A549 (cell line): ENCODE measurements at regions not wholly inside any gene's neighbourhood (a gene's known extent, or its start where the extent isn't known, plus 50 kb on each side); places are given as distances from the start of the nearest gene placed in this dataset.

Experiments
- ATAC-seq, 2 experiments: fragments of 200-7000 bp in 1 of 2; fragments of >200 bp in 1 of 2; cut with Nextera tagmentation in 1 of 2; cut with Tn5 transposase in 1 of 2; 3 replicates each; pipeline versions ENCODE4 v1.8.0 to v1.9.1; 2018 to 2020; ENCODE audit warnings: mild to moderate bottlenecking in 1 of 2, moderate library complexity in 1 of 2
- CTCF ChIA-PET: fragments of 300-600 bp; sonication (Branson Sonifier 250); formaldehyde crosslinking; extraction: SDS; loops from one replicate; lab custom pipeline; 2021; ENCODE audit warnings: antibody characterized with exemption, inconsistent platforms; lab: Yijun Ruan, JAX
- POLR2A ChIA-PET: fragments of 350-600 bp; formaldehyde crosslinking; extraction: SDS; loops from one replicate; lab custom pipeline; 2021; ENCODE audit warnings: antibody characterized with exemption, inconsistent platforms; lab: Yijun Ruan, JAX
- DNase-seq, 2 experiments: peaks; one replicate each; pipeline versions ENCODE4 v3.0.0 to v3.0.0-alpha.2; 2011 to 2016; ENCODE audit warnings: low read depth in 1 of 2, low spot score in 1 of 2
- FAIRE-seq: peaks from 2 replicates; lab custom pipeline; 2011; peaks lifted over from hg19 to GRCh38; lab: Jason Lieb, UNC
- H3K27ac ChIP-seq, 2 experiments: fragments of >200 bp; sonication (Bioruptor Twin); formaldehyde crosslinking; 3 replicates each; pipeline ENCODE4 v1.5.1; 2016 to 2017
- H3K4me1 ChIP-seq: fragments of >200 bp; sonication (Bioruptor Twin); formaldehyde crosslinking; 3 replicates; pipeline ENCODE4 v1.6.1; 2016
- H3K4me2 ChIP-seq: fragments of >200 bp; sonication (Bioruptor Twin); formaldehyde crosslinking; 3 replicates; pipeline ENCODE4 v1.6.1; 2016
- H3K4me3 ChIP-seq: fragments of >200 bp; sonication (Bioruptor Twin); formaldehyde crosslinking; 3 replicates; pipeline ENCODE4 v1.5.1; 2016
- H3K9me3 ChIP-seq: fragments of >200 bp; sonication (Bioruptor Twin); formaldehyde crosslinking; 3 replicates; pipeline ENCODE4 v1.6.1; 2016
- CBX8 ChIP-seq: fragments of 200-600 bp; sonication (generic); IDR thresholded peaks from 2 replicates; pipeline ENCODE4 v1.6.1; 2016
- ESRRA ChIP-seq: fragments of 150-350 bp; IDR thresholded peaks from 2 replicates; pipeline ENCODE4 v1.6.1; 2014; ENCODE audit warnings: mild to moderate bottlenecking, low read length, borderline replicate concordance
- GATA3 ChIP-seq: IDR thresholded peaks from 2 replicates; pipeline ENCODE4 v1.6.1; 2012; ENCODE audit warnings: borderline replicate concordance
- HOXA7 ChIP-seq: fragments of 250-450 bp; sonication (Bioruptor Pico); IDR thresholded peaks from 2 replicates; pipeline ENCODE4 v1.5.0; 2020; ENCODE audit warnings: mild to moderate bottlenecking, moderate library complexity
- HOXB13 ChIP-seq: fragments of 250-450 bp; sonication (Bioruptor Pico); IDR thresholded peaks from 2 replicates; pipeline ENCODE4 v1.5.0; 2020; ENCODE audit warnings: low read depth, mild to moderate bottlenecking, moderate library complexity
- HOXB5 ChIP-seq: fragments of 250-450 bp; sonication (Bioruptor Pico); IDR thresholded peaks from 2 replicates; pipeline ENCODE4 v1.5.0; 2020; ENCODE audit warnings: mild to moderate bottlenecking, moderate library complexity
- JUN ChIP-seq, 2 experiments: fragments of >200 bp; sonication (Bioruptor Twin); formaldehyde crosslinking; IDR thresholded peaks; 2 replicates in 1 of 2; 3 replicates in 1 of 2; pipeline ENCODE4 v1.6.1; 2016 to 2017
- JUNB ChIP-seq: fragments of >200 bp; sonication (Bioruptor Twin); formaldehyde crosslinking; IDR thresholded peaks from 2 replicates; pipeline ENCODE4 v1.6.1; 2016
- KDM5A ChIP-seq: fragments of 200-600 bp; sonication (generic); IDR thresholded peaks from 2 replicates; pipeline ENCODE4 v1.6.1; 2016; ENCODE audit warnings: antibody characterized with exemption, mild to moderate bottlenecking
- MAZ ChIP-seq: fragments of 150-350 bp; IDR thresholded peaks from 2 replicates; pipeline ENCODE4 v1.6.1; 2014; ENCODE audit warnings: antibody characterized with exemption, low read depth, low read length, borderline replicate concordance
- NR3C1 ChIP-seq: fragments of >200 bp; sonication (Bioruptor Twin); formaldehyde crosslinking; IDR thresholded peaks from 3 replicates; pipeline ENCODE4 v1.6.1; 2017
- PHF8 ChIP-seq: fragments of 200-600 bp; sonication (generic); IDR thresholded peaks from 2 replicates; pipeline ENCODE4 v1.6.1; 2016; ENCODE audit warnings: low read depth, mild to moderate bottlenecking, antibody characterized with exemption, moderate library complexity, borderline replicate concordance
- POLR2AphosphoS2 ChIP-seq: conservative IDR thresholded peaks from 2 replicates; pipeline ENCODE4 v1.6.1; 2012; ENCODE audit warnings: low read length, improper control_type of control experiment, inconsistent platforms
- RCOR1 ChIP-seq: fragments of 150-350 bp; IDR thresholded peaks from 2 replicates; pipeline ENCODE4 v1.6.1; 2014; ENCODE audit warnings: antibody characterized with exemption, low read length, low read depth
- RFX5 ChIP-seq: fragments of 450-650 bp; IDR thresholded peaks from 2 replicates; pipeline ENCODE4 v1.7.1; 2014; ENCODE audit warnings: antibody characterized with exemption, mild to moderate bottlenecking, moderate library complexity
- RNF2 ChIP-seq: fragments of 200-600 bp; sonication (generic); IDR thresholded peaks from 2 replicates; pipeline ENCODE4 v1.6.1; 2016; ENCODE audit warnings: low read depth, mild to moderate bottlenecking, antibody characterized with exemption, moderate library complexity, borderline replicate concordance
- SREBF2 ChIP-seq: fragments of 450-650 bp; IDR thresholded peaks from 2 replicates; pipeline ENCODE4 v1.6.1; 2014; ENCODE audit warnings: mild to moderate bottlenecking, moderate library complexity
- TP53 ChIP-seq: fragments of 250-450 bp; sonication (Bioruptor Pico); IDR thresholded peaks from 2 replicates; pipeline ENCODE4 v1.5.0; 2021; ENCODE audit warnings: mild to moderate bottlenecking, moderate library complexity
- ZFP36 ChIP-seq: fragments of 450-650 bp; IDR thresholded peaks from 2 replicates; pipeline ENCODE4 v1.6.1; 2014; ENCODE audit warnings: borderline replicate concordance; ENCODE audit not compliant: partially characterized antibody
- WGBS: methylation state at CpG from one replicate; pipeline ENCODE4 v1.1.6; 2017; ENCODE audit errors: missing lambda C conversion rate; 5-methylcytosine and 5-hydroxymethylcytosine counted together
- TF ChIP-seq, protein P1 (sequence below): fragments of 200-600 bp; sonication (generic); IDR thresholded peaks from 2 replicates; pipeline ENCODE4 v1.6.1; 2016; ENCODE audit warnings: antibody characterized with exemption, mild to moderate bottlenecking, moderate library complexity
- TF ChIP-seq, protein P2 (sequence below): IDR thresholded peaks from 2 replicates; pipeline ENCODE4 v1.6.1; 2012
- TF ChIP-seq, protein P3 (sequence below): fragments of 250-450 bp; sonication (Bioruptor Pico); IDR thresholded peaks from 2 replicates; pipeline ENCODE4 v1.5.0; 2020; ENCODE audit warnings: low read depth, mild to moderate bottlenecking, moderate library complexity
- TF ChIP-seq, protein P4 (sequence below): fragments of >200 bp; sonication (Bioruptor Twin); formaldehyde crosslinking; IDR thresholded peaks from 3 replicates; pipeline ENCODE4 v1.5.1; 2016

DNA sequence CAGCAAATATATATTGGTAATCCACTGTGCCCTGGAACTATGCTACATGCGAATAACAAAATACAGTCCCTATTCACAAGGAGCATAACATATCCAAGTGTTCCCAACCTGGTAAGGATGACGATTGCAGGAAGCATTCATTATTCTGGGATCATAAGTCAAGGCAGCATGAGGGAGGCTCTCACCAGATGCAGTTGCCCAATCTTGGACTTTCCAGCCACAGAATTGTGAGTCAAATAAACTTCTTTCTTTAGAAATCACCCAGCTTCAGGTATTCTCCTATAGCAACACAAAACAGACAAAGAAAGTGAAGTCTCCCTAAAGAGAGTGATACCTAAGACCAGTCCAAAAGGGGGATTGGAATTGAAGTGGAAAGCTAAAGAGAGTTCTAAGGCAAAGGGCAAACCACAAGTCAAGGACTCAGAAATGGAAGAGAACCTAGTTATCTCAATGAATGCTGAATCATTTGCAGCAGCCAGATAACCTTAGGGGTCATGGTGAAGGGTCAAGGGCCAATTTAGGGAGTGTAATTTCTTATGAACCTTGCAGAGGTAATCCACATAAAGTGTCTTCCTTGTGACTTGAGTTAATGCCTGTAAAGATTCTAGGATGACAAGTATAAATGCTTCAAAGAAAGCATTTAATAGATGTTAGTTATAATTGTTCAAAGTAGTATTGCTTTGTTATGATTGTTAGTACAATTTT, 103.1 kb upstream of the PCDH7 start:
- WGBS: 30% methylated on average over 2 of the region's 2 CpGs
- no peaks in the 10 kb centered on the region for H3K9me3 ChIP-seq
- H3K4me1 ChIP-seq: no peaks in the 10 kb centered on the region
- ChIA-PET POLR2A (no interaction called here), CTCF (no interaction called here)
- TF ChIP-seq HOXB13 (CRISPR knock-in tag) (no peak), MAZ (no peak), SREBF2 (no peak), POLR2AphosphoS2 (no peak), HOXA7 (no peak), ZFP36 (no peak)
- TF ChIP-seq, protein P1, sequence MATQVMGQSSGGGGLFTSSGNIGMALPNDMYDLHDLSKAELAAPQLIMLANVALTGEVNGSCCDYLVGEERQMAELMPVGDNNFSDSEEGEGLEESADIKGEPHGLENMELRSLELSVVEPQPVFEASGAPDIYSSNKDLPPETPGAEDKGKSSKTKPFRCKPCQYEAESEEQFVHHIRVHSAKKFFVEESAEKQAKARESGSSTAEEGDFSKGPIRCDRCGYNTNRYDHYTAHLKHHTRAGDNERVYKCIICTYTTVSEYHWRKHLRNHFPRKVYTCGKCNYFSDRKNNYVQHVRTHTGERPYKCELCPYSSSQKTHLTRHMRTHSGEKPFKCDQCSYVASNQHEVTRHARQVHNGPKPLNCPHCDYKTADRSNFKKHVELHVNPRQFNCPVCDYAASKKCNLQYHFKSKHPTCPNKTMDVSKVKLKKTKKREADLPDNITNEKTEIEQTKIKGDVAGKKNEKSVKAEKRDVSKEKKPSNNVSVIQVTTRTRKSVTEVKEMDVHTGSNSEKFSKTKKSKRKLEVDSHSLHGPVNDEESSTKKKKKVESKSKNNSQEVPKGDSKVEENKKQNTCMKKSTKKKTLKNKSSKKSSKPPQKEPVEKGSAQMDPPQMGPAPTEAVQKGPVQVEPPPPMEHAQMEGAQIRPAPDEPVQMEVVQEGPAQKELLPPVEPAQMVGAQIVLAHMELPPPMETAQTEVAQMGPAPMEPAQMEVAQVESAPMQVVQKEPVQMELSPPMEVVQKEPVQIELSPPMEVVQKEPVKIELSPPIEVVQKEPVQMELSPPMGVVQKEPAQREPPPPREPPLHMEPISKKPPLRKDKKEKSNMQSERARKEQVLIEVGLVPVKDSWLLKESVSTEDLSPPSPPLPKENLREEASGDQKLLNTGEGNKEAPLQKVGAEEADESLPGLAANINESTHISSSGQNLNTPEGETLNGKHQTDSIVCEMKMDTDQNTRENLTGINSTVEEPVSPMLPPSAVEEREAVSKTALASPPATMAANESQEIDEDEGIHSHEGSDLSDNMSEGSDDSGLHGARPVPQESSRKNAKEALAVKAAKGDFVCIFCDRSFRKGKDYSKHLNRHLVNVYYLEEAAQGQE: no peak
- DNase-seq (no peak), ATAC-seq (no peak), FAIRE-seq (no peak)
- no peak overlapping the region for H3K4me2 ChIP-seq
- no peak overlapping the region for H3K27ac ChIP-seq
- no peak overlapping the region for H3K4me3 ChIP-seq

DNA sequence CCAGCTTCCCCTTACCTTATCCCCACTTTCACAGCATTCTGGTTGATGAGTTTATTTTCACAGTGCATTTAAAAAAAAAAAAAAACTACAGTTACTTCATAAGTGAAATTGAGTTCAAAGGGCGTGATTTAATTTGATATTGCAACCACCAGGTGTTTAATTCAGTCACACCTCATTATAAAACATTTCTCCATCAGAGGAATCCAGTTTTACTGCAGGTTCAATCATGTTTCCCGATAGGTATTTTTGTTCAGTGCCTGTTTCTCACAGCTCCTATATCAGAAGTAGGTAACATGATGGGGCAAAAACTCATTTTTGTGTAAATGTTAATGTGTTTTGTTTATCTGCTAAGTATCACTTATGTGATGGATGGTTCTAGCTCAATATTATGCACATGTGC, 102.3 kb upstream of the PCDH7 start:
- DNase-seq: no peak
- no peaks in the 10 kb centered on the region for H3K9me3 ChIP-seq
- H3K4me1 ChIP-seq: no peaks in the 10 kb centered on the region
- H3K4me3 ChIP-seq: no peak overlapping the region
- H3K27ac ChIP-seq: no peak overlapping the region
- no peak overlapping the region for H3K4me2 ChIP-seq
- ATAC-seq: no peak
- 4% methylated on average over 2 of the region's 2 CpGs for WGBS
- CTCF ChIA-PET: no interaction called here
- POLR2A ChIA-PET: no interaction called here
- TF ChIP-seq NR3C1: no peak
- no peak for FAIRE-seq

DNA sequence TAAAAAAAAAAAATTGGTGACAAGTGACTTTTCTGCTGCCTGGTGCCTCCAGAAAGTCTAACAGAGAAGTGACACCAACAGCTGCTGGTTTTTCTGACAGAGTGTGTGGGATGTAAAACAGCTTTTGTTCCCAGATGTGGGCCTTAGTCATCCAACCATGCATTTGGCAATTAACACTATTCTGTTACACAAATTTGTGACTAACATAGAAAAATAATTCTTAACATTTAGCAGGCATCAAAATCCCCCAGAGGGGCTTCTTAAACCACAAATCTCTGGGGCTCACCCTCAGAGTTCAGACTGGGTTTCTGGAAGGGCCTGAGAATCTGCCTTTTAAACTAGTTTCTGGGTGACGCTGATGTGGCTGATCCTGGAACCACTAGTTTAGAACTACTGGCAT, 100.5 kb upstream of the PCDH7 start:
- ATAC-seq: no peak
- H3K9me3 ChIP-seq: no peaks in the 10 kb centered on the region
- no peak overlapping the region for H3K4me2 ChIP-seq
- TF ChIP-seq KDM5A: no peak
- TF ChIP-seq ESRRA: no peak
- TF ChIP-seq RFX5: no peak
- no peak for TF ChIP-seq PHF8
- no peak overlapping the region for H3K27ac ChIP-seq
- WGBS: 31% methylated on average over 1 of the region's 1 CpG
- CTCF ChIA-PET: no interaction called here
- no peaks in the 10 kb centered on the region for H3K4me1 ChIP-seq
- H3K4me3 ChIP-seq: no peak overlapping the region
- no peak for FAIRE-seq
- POLR2A ChIA-PET: no interaction called here
- no peak for DNase-seq

DNA sequence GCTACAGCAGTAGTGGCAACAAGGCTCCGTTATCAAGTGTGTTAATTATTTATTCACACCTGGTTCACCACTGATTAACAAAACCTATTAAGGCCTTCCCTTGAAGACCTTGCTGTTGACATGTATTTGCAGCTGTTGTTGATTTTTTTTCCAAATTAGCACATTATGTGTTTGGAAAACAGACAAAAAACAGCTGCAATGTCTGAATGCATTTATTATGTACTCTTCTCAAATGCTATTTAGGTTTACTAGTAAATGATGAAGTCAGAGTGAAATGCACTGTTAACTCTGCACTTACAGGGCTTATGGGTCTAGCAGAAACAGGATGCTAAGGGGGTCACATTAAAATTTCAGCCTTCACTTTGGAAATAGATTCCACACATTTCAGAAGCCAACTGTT, 99.5 kb upstream of the PCDH7 start:
- Histone ChIP-seq H3K9me3 (no peaks in the 10 kb centered on the region), H3K27ac (no peak overlapping the region), H3K4me2 (no peak overlapping the region), H3K4me1 (no peaks in the 10 kb centered on the region), H3K4me3 (no peak overlapping the region)
- 0% methylated on average over 1 of the region's 1 CpG for WGBS
- FAIRE-seq (no peak), DNase-seq (no peak), ATAC-seq (no peak)
- CTCF ChIA-PET: no interaction called here
- POLR2A ChIA-PET: no interaction called here
- TF ChIP-seq HOXB5 (CRISPR knock-in tag) (no peak), CBX8 (no peak), RNF2 (no peak), RFX5 (no peak), TP53 (CRISPR knock-in tag) (no peak), GATA3 (no peak), JUN (IDR thresholded peaks at IDR 0.05) (no peak), SREBF2 (no peak), RCOR1 (no peak), JUNB (no peak), HOXA7 (no peak)
- TF ChIP-seq, protein P2, sequence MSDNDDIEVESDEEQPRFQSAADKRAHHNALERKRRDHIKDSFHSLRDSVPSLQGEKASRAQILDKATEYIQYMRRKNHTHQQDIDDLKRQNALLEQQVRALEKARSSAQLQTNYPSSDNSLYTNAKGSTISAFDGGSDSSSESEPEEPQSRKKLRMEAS: no peak
- TF ChIP-seq, protein P3, sequence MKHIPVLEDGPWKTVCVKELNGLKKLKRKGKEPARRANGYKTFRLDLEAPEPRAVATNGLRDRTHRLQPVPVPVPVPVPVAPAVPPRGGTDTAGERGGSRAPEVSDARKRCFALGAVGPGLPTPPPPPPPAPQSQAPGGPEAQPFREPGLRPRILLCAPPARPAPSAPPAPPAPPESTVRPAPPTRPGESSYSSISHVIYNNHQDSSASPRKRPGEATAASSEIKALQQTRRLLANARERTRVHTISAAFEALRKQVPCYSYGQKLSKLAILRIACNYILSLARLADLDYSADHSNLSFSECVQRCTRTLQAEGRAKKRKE: no peak
- TF ChIP-seq, protein P4, sequence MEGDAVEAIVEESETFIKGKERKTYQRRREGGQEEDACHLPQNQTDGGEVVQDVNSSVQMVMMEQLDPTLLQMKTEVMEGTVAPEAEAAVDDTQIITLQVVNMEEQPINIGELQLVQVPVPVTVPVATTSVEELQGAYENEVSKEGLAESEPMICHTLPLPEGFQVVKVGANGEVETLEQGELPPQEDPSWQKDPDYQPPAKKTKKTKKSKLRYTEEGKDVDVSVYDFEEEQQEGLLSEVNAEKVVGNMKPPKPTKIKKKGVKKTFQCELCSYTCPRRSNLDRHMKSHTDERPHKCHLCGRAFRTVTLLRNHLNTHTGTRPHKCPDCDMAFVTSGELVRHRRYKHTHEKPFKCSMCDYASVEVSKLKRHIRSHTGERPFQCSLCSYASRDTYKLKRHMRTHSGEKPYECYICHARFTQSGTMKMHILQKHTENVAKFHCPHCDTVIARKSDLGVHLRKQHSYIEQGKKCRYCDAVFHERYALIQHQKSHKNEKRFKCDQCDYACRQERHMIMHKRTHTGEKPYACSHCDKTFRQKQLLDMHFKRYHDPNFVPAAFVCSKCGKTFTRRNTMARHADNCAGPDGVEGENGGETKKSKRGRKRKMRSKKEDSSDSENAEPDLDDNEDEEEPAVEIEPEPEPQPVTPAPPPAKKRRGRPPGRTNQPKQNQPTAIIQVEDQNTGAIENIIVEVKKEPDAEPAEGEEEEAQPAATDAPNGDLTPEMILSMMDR: no peak
